OCI-LY1 (cell line): ENCODE measurements at regions not wholly inside any gene's neighbourhood (a gene's known extent, or its start where the extent isn't known, plus 50 kb on each side); places are given as distances from the start of the nearest gene placed in this dataset.

ENCODE experiments used
- H2AFZ ChIP-seq: fragments of 200-600 bp; sonication (generic), shearing (Covaris generic); 2 replicates; pipeline ENCODE4 v1.6.0; 2014; ENCODE audit warnings: antibody characterized with exemption, mild to moderate bottlenecking, low read length
- H3F3A ChIP-seq: fragments of 200-600 bp; sonication (generic), shearing (Covaris generic); 2 replicates; pipeline ENCODE4 v1.6.0; 2014; ENCODE audit warnings: mild to moderate bottlenecking, antibody characterized with exemption, low read length, moderate library complexity; ENCODE audit not compliant: insufficient read depth
- H3K27ac ChIP-seq: fragments of 200-600 bp; sonication (generic); 2 replicates; pipeline ENCODE4 v1.5.1; 2014; ENCODE audit warnings: low read length, mixed run types, mild to moderate bottlenecking, low read depth; ENCODE audit not compliant: poor library complexity, severe bottlenecking
- H3K27me3 ChIP-seq: fragments of 200-600 bp; sonication (generic); 2 replicates; pipeline ENCODE4 v1.6.0; 2014; ENCODE audit warnings: antibody characterized with exemption, mild to moderate bottlenecking, low read length, moderate library complexity; ENCODE audit not compliant: insufficient read depth
- H3K36me3 ChIP-seq: fragments of 200-600 bp; sonication (generic); 2 replicates; pipeline ENCODE4 v1.6.1; 2014; ENCODE audit warnings: mild to moderate bottlenecking, antibody characterized with exemption, low read length, moderate library complexity, mixed read lengths; ENCODE audit not compliant: insufficient read depth
- H3K4me1 ChIP-seq: fragments of 200-600 bp; sonication (generic); 2 replicates; pipeline ENCODE4 v1.5.1; 2014; ENCODE audit warnings: mild to moderate bottlenecking, low read length, moderate library complexity; ENCODE audit not compliant: insufficient read depth, severe bottlenecking
- H3K4me2 ChIP-seq: fragments of 200-600 bp; sonication (generic), shearing (Covaris generic); 2 replicates; pipeline ENCODE4 v1.6.1; 2014; ENCODE audit warnings: low read length
- H3K4me3 ChIP-seq: fragments of 200-600 bp; sonication (generic); 2 replicates; pipeline ENCODE4 v1.5.1; 2014; ENCODE audit warnings: low read length, low read depth, mild to moderate bottlenecking, mixed read lengths; ENCODE audit not compliant: poor library complexity, severe bottlenecking
- H3K79me2 ChIP-seq: fragments of 200-600 bp; shearing (Covaris generic); 2 replicates; pipeline ENCODE4 v1.6.1; 2016; ENCODE audit warnings: mixed run types, low read length, mixed read lengths; ENCODE audit not compliant: insufficient read depth
- H3K9ac ChIP-seq: fragments of 200-600 bp; sonication (generic), shearing (Covaris generic); 2 replicates; pipeline ENCODE4 v1.6.1; 2014; ENCODE audit warnings: mild to moderate bottlenecking, low read length, mixed read lengths
- H3K9me2 ChIP-seq: fragments of 200-600 bp; sonication (generic), shearing (Covaris generic); 2 replicates; pipeline ENCODE4 v1.6.1; 2014; ENCODE audit warnings: low read depth, mild to moderate bottlenecking, low read length, mixed read lengths
- H3K9me3 ChIP-seq: fragments of 200-600 bp; shearing (Covaris generic); 2 replicates; pipeline ENCODE4 v1.6.1; 2014; ENCODE audit warnings: low read length, mixed read lengths
- H4K20me1 ChIP-seq: fragments of 200-600 bp; sonication (generic), shearing (Covaris generic); 2 replicates; pipeline ENCODE4 v1.6.0; 2016; ENCODE audit warnings: mild to moderate bottlenecking, low read length; ENCODE audit not compliant: insufficient read depth
- CTCF ChIP-seq: fragments of 200-600 bp; sonication (generic), shearing (Covaris generic); IDR thresholded peaks from 2 replicates; pipeline ENCODE4 v1.5.1; 2017; ENCODE audit warnings: mild to moderate bottlenecking, antibody characterized with exemption, low read length, moderate library complexity, mixed read lengths
- EZH2 ChIP-seq: fragments of 200-600 bp; sonication (generic), shearing (Covaris generic); IDR thresholded peaks from 2 replicates; pipeline ENCODE4 v1.8.0; 2017; ENCODE audit warnings: borderline replicate concordance, mixed run types, mild to moderate bottlenecking, antibody characterized with exemption, low read length, moderate library complexity, mixed read lengths

GRCh38 chr6:24997905-24998304 lies 62.1 kb upstream of the RIPOR2 start:
- H3K4me2 ChIP-seq, result no peak overlapping the region; the same call in 1 of the 2 replicates
- H3K27ac ChIP-seq, result peak overlapping the region; percentile 9
- peaks cover 23% of the 10 kb centered on the region for H3K4me1 ChIP-seq
- no peaks in the 10 kb centered on the region for H3K27me3 ChIP-seq
- no peak overlapping the region; the same call in 1 of the 2 replicates for H3K9ac ChIP-seq
- no peaks in the 10 kb centered on the region for H4K20me1 ChIP-seq
- H3K36me3 ChIP-seq, result no peaks in the 10 kb centered on the region
- H2AFZ ChIP-seq, result no peak overlapping the region
- no peaks in the 10 kb centered on the region for H3K9me2 ChIP-seq
- TF ChIP-seq EZH2 (no peak), CTCF (no peak)
- H3K79me2 ChIP-seq, result no peaks in the 10 kb centered on the region
- H3K4me3 ChIP-seq, result no peak overlapping the region
- no peaks in the 10 kb centered on the region for H3F3A ChIP-seq
- H3K9me3 ChIP-seq, result peaks cover 6% of the 10 kb centered on the region; the same call in 1 of the 2 replicates

- no peaks in the 10 kb centered on the region for H3K36me3 ChIP-seq
- peaks cover 25% of the 10 kb centered on the region for H3K4me1 ChIP-seq
- no peak overlapping the region for H2AFZ ChIP-seq
- H3K27ac ChIP-seq, result no peak overlapping the region
- H3K9me3 ChIP-seq, result no peaks in the 10 kb centered on the region
- no peak overlapping the region for H3K4me2 ChIP-seq
- no peaks in the 10 kb centered on the region for H3K79me2 ChIP-seq
- no peak for TF ChIP-seq CTCF
- TF ChIP-seq EZH2, result no peak
- no peak overlapping the region for H3K9ac ChIP-seq
- no peaks in the 10 kb centered on the region for H3F3A ChIP-seq
- H4K20me1 ChIP-seq, result no peaks in the 10 kb centered on the region
- H3K27me3 ChIP-seq, result no peaks in the 10 kb centered on the region
- no peaks in the 10 kb centered on the region for H3K9me2 ChIP-seq
- H3K4me3 ChIP-seq, result no peak overlapping the region
These were observed 66.7 kb upstream of the RIPOR2 start for GRCh38 chr6:25002326-25003091.

DNA sequence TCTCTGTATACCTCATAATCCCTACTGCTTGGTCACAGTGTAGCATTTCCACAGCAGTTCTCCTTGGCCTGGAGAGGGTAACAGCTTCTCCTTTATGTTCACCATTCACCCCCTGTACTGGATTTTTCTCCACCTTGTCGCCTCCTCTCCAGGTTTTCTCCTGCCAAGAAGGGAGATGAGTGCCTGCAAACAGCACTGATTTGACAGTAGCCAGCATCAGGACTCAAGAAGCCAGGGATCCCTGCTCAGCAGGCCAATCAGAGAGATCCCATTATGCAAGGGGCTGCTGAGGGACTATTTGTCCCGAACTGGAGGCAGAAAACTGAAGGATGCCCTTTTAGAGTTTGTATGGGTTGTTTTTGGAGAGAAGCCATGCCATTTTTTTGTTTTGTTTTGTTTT lies 68.6 kb upstream of the RIPOR2 start:
- H3K9me3 ChIP-seq, result no peaks in the 10 kb centered on the region
- no peaks in the 10 kb centered on the region for H3K27me3 ChIP-seq
- no peak overlapping the region for H3K27ac ChIP-seq
- no peaks in the 10 kb centered on the region for H3K79me2 ChIP-seq
- no peak overlapping the region for H3K4me3 ChIP-seq
- H3K9ac ChIP-seq, result no peak overlapping the region
- H3K4me2 ChIP-seq, result no peak overlapping the region
- H3K4me1 ChIP-seq, result peaks cover 17% of the 10 kb centered on the region
- no peaks in the 10 kb centered on the region for H3K36me3 ChIP-seq
- H3F3A ChIP-seq, result no peaks in the 10 kb centered on the region
- no peaks in the 10 kb centered on the region for H4K20me1 ChIP-seq
- TF ChIP-seq CTCF (no peak), EZH2 (no peak)
- no peak overlapping the region for H2AFZ ChIP-seq
- H3K9me2 ChIP-seq, result no peaks in the 10 kb centered on the region
